Endothelial cell of umbilical vein (primary cell): ENCODE measurements at regions not wholly inside any gene's neighbourhood (a gene's known extent, or its start where the extent isn't known, plus 50 kb on each side); places are given as distances from the start of the nearest gene placed in this dataset.

Experiments
- BruUV-seq: library from RNA; stranded (reverse); fragments of 400-500 nt; replicated peaks from 2 replicates; lab custom pipeline; 2021; lab: Mats Ljungman, UMichigan
- CTCF ChIA-PET: fragments of 300-600, 350-600 bp; sonication (Branson Sonifier 250); formaldehyde crosslinking; loops from one replicate; lab custom pipeline; 2021; ENCODE audit warnings: antibody characterized with exemption, inconsistent platforms; lab: Charles Lee
- POLR2A ChIA-PET: fragments of 300-600, 350-600 bp; sonication (Branson Sonifier 250); formaldehyde crosslinking; loops from one replicate; lab custom pipeline; 2021; ENCODE audit warnings: antibody characterized with exemption, inconsistent platforms; lab: Charles Lee
- DNase-seq: peaks from one replicate; pipeline ENCODE4 v3.0.0-alpha.2; 2011; ENCODE audit warnings: low read depth, low spot score
- FAIRE-seq: peaks from 2 replicates; lab custom pipeline; 2011; peaks lifted over from hg19 to GRCh38; lab: Jason Lieb, UNC
- H2AFZ ChIP-seq: 2 replicates; pipeline ENCODE4 v1.6.0; 2012; ENCODE audit warnings: low read depth, low read length, control low read depth, inconsistent platforms
- H3K27ac ChIP-seq: 2 replicates; pipeline ENCODE4 v1.5.1; 2011; ENCODE audit warnings: low read depth, mild to moderate bottlenecking, control low read depth, low read length, moderate library complexity; ENCODE audit not compliant: insufficient read depth
- H3K27me3 ChIP-seq, 2 experiments: 2 replicates each; pipeline versions ENCODE4 v1.6.0 to v1.6.1; 2011; ENCODE audit warnings: low read length in 2 of 2, mixed read lengths in 1 of 2; ENCODE audit not compliant: control insufficient read depth in 2 of 2, insufficient read depth in 2 of 2
- H3K36me3 ChIP-seq, 2 experiments: 2 replicates in 1 of 2; 3 replicates in 1 of 2; pipeline ENCODE4 v1.5.1; 2011; ENCODE audit warnings: low read length in 2 of 2, mild to moderate bottlenecking in 1 of 2, moderate library complexity in 1 of 2; ENCODE audit not compliant: control insufficient read depth in 2 of 2, insufficient read depth in 2 of 2; ENCODE audit errors: extremely low read depth in 1 of 2
- H3K4me1 ChIP-seq: 3 replicates; pipeline ENCODE4 v1.5.1; 2011; ENCODE audit warnings: mild to moderate bottlenecking, low read length; ENCODE audit not compliant: control insufficient read depth, insufficient read depth; ENCODE audit errors: extremely low read depth
- H3K4me2 ChIP-seq: 2 replicates; pipeline ENCODE4 v1.6.1; 2011; ENCODE audit warnings: low read length, control low read depth, mixed read lengths; ENCODE audit not compliant: insufficient read depth
- H3K4me3 ChIP-seq, 3 experiments: fragments of 200-600 bp in 1 of 3; sonication (generic), shearing (Covaris generic) in 1 of 3; replicated peaks in 1 of 3; 2 replicates each; pipeline ENCODE4 v1.5.1; 2011 to 2016; ENCODE audit warnings: control low read depth in 3 of 3, low read length in 3 of 3, mild to moderate bottlenecking in 2 of 3, inconsistent platforms in 1 of 3, low read depth in 1 of 3, moderate library complexity in 1 of 3; ENCODE audit not compliant: insufficient read depth in 1 of 3
- H3K79me2 ChIP-seq: 2 replicates; pipeline ENCODE4 v1.6.0; 2012; ENCODE audit warnings: low read length, inconsistent platforms; ENCODE audit not compliant: control insufficient read depth, insufficient read depth
- H3K9ac ChIP-seq: replicated peaks from 2 replicates; pipeline ENCODE3; 2011; ENCODE audit warnings: low read length, control low read depth; ENCODE audit not compliant: insufficient read depth; ENCODE audit errors: extremely low read depth
- H3K9me1 ChIP-seq: replicated peaks from 3 replicates; pipeline ENCODE4 v1.6.0; 2011; ENCODE audit warnings: mild to moderate bottlenecking, low read length; ENCODE audit not compliant: control insufficient read depth, insufficient read depth; ENCODE audit errors: extremely low read depth
- H3K9me3 ChIP-seq: replicated peaks from 2 replicates; pipeline ENCODE4 v1.5.1; 2012; ENCODE audit warnings: low read length, inconsistent platforms; ENCODE audit not compliant: control insufficient read depth, insufficient read depth
- H4K20me1 ChIP-seq: replicated peaks from 2 replicates; pipeline ENCODE3; 2011; ENCODE audit warnings: mild to moderate bottlenecking, low read length; ENCODE audit not compliant: control insufficient read depth, insufficient read depth; ENCODE audit errors: extremely low read depth
- FOS ChIP-seq: IDR thresholded peaks from 2 replicates; pipeline ENCODE4 v1.6.1; 2011; ENCODE audit warnings: mild to moderate bottlenecking, low read length, moderate library complexity, borderline replicate concordance; ENCODE audit not compliant: insufficient read depth
- GATA2 ChIP-seq: IDR thresholded peaks from 2 replicates; pipeline ENCODE4 v1.7.0; 2011; ENCODE audit warnings: low read depth, mild to moderate bottlenecking, moderate library complexity, mixed read lengths, low read length; ENCODE audit not compliant: insufficient read length, insufficient read depth
- JUN ChIP-seq: IDR thresholded peaks from 2 replicates; pipeline ENCODE4 v1.6.1; 2011; ENCODE audit warnings: borderline replicate concordance, low read depth; ENCODE audit not compliant: insufficient read length, insufficient read depth
- MYC ChIP-seq: IDR thresholded peaks from one replicate; pipeline ENCODE4 v1.6.1; 2011; ENCODE audit warnings: mild to moderate bottlenecking, low read depth, low read length
- POLR2A ChIP-seq: IDR thresholded peaks from 2 replicates; pipeline ENCODE4 v1.6.1; 2012; ENCODE audit warnings: low read depth, mild to moderate bottlenecking, control low read depth, low read length
- POLR2AphosphoS5 ChIP-seq: IDR thresholded peaks from 2 replicates; pipeline ENCODE4 v1.6.1; 2012; ENCODE audit warnings: low read depth, mild to moderate bottlenecking, control low read depth, low read length, moderate library complexity; ENCODE audit not compliant: insufficient read depth
- dilution Hi-C: fragments of 300-500 bp; cut with MboI; formaldehyde crosslinking; loops from one replicate; pipeline ENCODE4 v1.15.0; 2019; ENCODE audit warnings: low sequenced_read_pairs; ENCODE audit not compliant: extremely low pct_ligation_motif_present
- intact Hi-C: fragments of 100-400 bp; cut with micrococcal nuclease; formaldehyde crosslinking; loops from one replicate; pipeline ENCODE4 v1.10.0; 2022
- TF ChIP-seq, protein P1 (sequence below): IDR thresholded peaks from 2 replicates; pipeline ENCODE4 v1.6.1; 2011; ENCODE audit not compliant: insufficient read depth, insufficient read length
- TF ChIP-seq, protein P2 (sequence below), 2 donors: IDR thresholded peaks; 1 replicate in 1 of 2; 2 replicates in 1 of 2; pipeline ENCODE4 v1.5.1; 2011; ENCODE audit warnings: low read length in 2 of 2, mild to moderate bottlenecking in 2 of 2, moderate library complexity in 2 of 2, control low read depth in 1 of 2, inconsistent platforms in 1 of 2, low read depth in 1 of 2; ENCODE audit not compliant: insufficient read depth in 1 of 2; ENCODE audit errors: extremely low read depth in 1 of 2

DNA sequence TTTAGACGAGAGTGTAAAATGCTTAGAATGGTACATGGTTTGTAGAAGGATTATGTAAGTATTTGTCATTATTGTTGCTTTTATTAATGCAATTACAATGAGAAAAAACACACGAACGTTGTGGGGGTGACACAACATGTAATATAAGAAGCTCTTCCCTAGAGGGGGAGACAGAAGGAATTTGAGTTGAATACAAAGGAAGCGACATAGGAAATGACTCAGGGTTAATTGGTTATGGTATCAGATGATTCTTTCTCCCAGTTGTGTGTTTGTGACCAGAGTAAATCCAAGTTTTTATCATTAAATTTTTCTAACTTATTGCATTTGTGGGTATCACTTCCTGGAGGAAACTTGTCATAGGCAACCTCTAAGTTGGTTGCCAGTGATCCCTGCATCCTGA lies 625.6 kb upstream of the CDH2 start:
- ChIA-PET CTCF (interaction anchor here (0.7 to 1.9 kb wide), 4 partner anchors 8 to 154 kb away, joined by 3 to 6 read pairs (median 4); no protein-coding TSS in a partner anchor), POLR2A (no interaction called here)
- H3K4me3 ChIP-seq, result peak overlapping the region in 1 of 3 experiments; percentile 17
- no peaks in the 10 kb centered on the region for H3K9me3 ChIP-seq
- H2AFZ ChIP-seq, result peak overlapping the region; percentile 35
- H3K27me3 ChIP-seq, result no peaks in the 10 kb centered on the region
- H3K9me1 ChIP-seq, result no peaks in the 10 kb centered on the region
- H3K9ac ChIP-seq, result peak overlapping the region; percentile 55
- H3K36me3 ChIP-seq, result no peaks in the 10 kb centered on the region
- FAIRE-seq (peak; percentile 89), DNase-seq (peak; percentile 92)
- H3K4me2 ChIP-seq, result peak overlapping the region; percentile 85
- H3K4me1 ChIP-seq, result peaks cover 40% of the 10 kb centered on the region
- H3K79me2 ChIP-seq, result no peaks in the 10 kb centered on the region
- no TSS peak for BruUV-seq
- dilution Hi-C loops (no loop called here), intact Hi-C loops (loop anchor here (1.0 to 5.0 kb wide), 10 partner anchors 8 to 799 kb away; partner anchors contain the start of gene CDH2)
- H3K27ac ChIP-seq, result peak overlapping the region; percentile 78
- TF ChIP-seq FOS (peak; percentile 95), GATA2 (peak; percentile 93), POLR2A (peak; percentile 19), MYC (no peak), JUN (peak; percentile 93), POLR2AphosphoS5 (peak; percentile 72)
- TF ChIP-seq, protein P1, sequence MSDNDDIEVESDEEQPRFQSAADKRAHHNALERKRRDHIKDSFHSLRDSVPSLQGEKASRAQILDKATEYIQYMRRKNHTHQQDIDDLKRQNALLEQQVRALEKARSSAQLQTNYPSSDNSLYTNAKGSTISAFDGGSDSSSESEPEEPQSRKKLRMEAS, result no peak
- no peaks in the 10 kb centered on the region for H4K20me1 ChIP-seq

DNA sequence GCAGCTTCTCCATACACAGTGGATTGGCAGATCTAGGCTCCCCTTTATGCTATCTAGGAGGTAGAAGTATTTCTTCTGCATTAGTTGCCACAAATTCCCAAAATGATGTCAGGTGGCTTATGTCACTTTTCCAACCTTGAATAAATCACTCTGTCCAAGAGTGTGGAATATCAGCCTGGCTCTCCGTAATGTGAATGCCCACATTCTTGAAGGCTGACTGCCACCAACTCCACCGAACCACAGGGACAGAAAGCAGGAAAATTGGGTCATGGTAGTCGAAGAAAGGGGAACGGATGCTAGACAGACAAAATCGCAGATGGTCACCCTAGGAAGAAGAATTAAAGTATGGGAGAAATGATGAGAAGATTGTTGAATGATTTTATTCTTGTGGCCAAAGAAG lies 624.9 kb upstream of the CDH2 start:
- POLR2A ChIA-PET, result no interaction called here
- DNase-seq (peak; percentile 10), FAIRE-seq (no peak)
- H3K27me3 ChIP-seq, result no peaks in the 10 kb centered on the region
- no peak for TF ChIP-seq MYC
- TF ChIP-seq GATA2, result no peak
- TF ChIP-seq, protein P2, sequence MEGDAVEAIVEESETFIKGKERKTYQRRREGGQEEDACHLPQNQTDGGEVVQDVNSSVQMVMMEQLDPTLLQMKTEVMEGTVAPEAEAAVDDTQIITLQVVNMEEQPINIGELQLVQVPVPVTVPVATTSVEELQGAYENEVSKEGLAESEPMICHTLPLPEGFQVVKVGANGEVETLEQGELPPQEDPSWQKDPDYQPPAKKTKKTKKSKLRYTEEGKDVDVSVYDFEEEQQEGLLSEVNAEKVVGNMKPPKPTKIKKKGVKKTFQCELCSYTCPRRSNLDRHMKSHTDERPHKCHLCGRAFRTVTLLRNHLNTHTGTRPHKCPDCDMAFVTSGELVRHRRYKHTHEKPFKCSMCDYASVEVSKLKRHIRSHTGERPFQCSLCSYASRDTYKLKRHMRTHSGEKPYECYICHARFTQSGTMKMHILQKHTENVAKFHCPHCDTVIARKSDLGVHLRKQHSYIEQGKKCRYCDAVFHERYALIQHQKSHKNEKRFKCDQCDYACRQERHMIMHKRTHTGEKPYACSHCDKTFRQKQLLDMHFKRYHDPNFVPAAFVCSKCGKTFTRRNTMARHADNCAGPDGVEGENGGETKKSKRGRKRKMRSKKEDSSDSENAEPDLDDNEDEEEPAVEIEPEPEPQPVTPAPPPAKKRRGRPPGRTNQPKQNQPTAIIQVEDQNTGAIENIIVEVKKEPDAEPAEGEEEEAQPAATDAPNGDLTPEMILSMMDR (IDR thresholded peaks at IDR 0.05; ENCODE audit: extremely low read depth in 1 of 2, insufficient read depth in 1 of 2, low read depth in 1 of 2, low read length in 2 of 2), result no peak
- no peak for TF ChIP-seq JUN
- no peaks in the 10 kb centered on the region for H3K36me3 ChIP-seq
- H3K4me2 ChIP-seq, result peak overlapping the region; percentile 85
- intact Hi-C loops (loop anchor here (1.0 to 5.0 kb wide), 10 partner anchors 8 to 799 kb away; partner anchors contain the start of gene CDH2), dilution Hi-C loops (no loop called here)
- H3K4me1 ChIP-seq, result peaks cover 42% of the 10 kb centered on the region
- TSS peak; percentile 98 for BruUV-seq
- peak overlapping the region; percentile 35 for H2AFZ ChIP-seq
- no peaks in the 10 kb centered on the region for H4K20me1 ChIP-seq
- H3K9ac ChIP-seq, result peak overlapping the region; percentile 55
- no peaks in the 10 kb centered on the region for H3K79me2 ChIP-seq
- H3K27ac ChIP-seq, result peak overlapping the region; percentile 78
- H3K9me1 ChIP-seq, result no peaks in the 10 kb centered on the region
- CTCF ChIA-PET, result interaction anchor here (1.5 to 1.9 kb wide), 3 partner anchors 8 to 154 kb away, joined by 3 to 6 read pairs (median 5); no protein-coding TSS in a partner anchor
- no peaks in the 10 kb centered on the region for H3K9me3 ChIP-seq
- H3K4me3 ChIP-seq, result peak overlapping the region in 1 of 3 experiments; percentile 17
